ENCODE measurements at regions not wholly inside any gene's neighbourhood (a gene's known extent, or its start where the extent isn't known, plus 50 kb on each side); places are given as distances from the start of the nearest gene placed in this dataset.

GRCh38 chr6:112903361-112903760 is 556.2 kb downstream of the RFPL4B start:
- 97 to 98% (median 98%) methylated on average over 2 of the region's 2 CpGs for WGBS, 3 donors
- H3K27ac ChIP-seq, result no peak overlapping the region
- peaks cover 2% of the 10 kb centered on the region for H3K27me3 ChIP-seq
- no peaks in the 10 kb centered on the region for H3K36me3 ChIP-seq
- H3K4me3 ChIP-seq, result no peak overlapping the region
- no peak for DNase-seq
- TF ChIP-seq EP300 (IDR thresholded peaks at IDR 0.05) (no peak), POLR2A (IDR thresholded peaks at IDR 0.05) (no peak)
- TF ChIP-seq, protein P1, sequence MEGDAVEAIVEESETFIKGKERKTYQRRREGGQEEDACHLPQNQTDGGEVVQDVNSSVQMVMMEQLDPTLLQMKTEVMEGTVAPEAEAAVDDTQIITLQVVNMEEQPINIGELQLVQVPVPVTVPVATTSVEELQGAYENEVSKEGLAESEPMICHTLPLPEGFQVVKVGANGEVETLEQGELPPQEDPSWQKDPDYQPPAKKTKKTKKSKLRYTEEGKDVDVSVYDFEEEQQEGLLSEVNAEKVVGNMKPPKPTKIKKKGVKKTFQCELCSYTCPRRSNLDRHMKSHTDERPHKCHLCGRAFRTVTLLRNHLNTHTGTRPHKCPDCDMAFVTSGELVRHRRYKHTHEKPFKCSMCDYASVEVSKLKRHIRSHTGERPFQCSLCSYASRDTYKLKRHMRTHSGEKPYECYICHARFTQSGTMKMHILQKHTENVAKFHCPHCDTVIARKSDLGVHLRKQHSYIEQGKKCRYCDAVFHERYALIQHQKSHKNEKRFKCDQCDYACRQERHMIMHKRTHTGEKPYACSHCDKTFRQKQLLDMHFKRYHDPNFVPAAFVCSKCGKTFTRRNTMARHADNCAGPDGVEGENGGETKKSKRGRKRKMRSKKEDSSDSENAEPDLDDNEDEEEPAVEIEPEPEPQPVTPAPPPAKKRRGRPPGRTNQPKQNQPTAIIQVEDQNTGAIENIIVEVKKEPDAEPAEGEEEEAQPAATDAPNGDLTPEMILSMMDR (IDR thresholded peaks at IDR 0.05), result no peak
- no peaks in the 10 kb centered on the region for H3K4me1 ChIP-seq (ENCODE audit: insufficient read depth)
- H3K9me3 ChIP-seq, result no peaks in the 10 kb centered on the region
- intact Hi-C loops (cut with DNase I), result no loop called here

- Histone ChIP-seq H3K27ac (no peak overlapping the region), H3K4me1 (ENCODE audit: insufficient read depth) (no peaks in the 10 kb centered on the region), H3K27me3 (peaks cover 2% of the 10 kb centered on the region), H3K9me3 (no peaks in the 10 kb centered on the region), H3K4me3 (no peak overlapping the region), H3K36me3 (no peaks in the 10 kb centered on the region)
- no peak for DNase-seq
- intact Hi-C loops (cut with DNase I), result no loop called here
- 20 to 36% (median 24%) methylated on average over 1 of the region's 1 CpG for WGBS, 3 donors
- TF ChIP-seq EP300 (IDR thresholded peaks at IDR 0.05) (no peak), POLR2A (IDR thresholded peaks at IDR 0.05) (no peak)
- TF ChIP-seq, protein P1 (IDR thresholded peaks at IDR 0.05), result no peak
Observed at GRCh38 chr6:112906726-112907125, 559.6 kb downstream of the RFPL4B start.

- no peaks in the 10 kb centered on the region for H3K4me1 ChIP-seq (ENCODE audit: insufficient read depth)
- TF ChIP-seq, protein P1 (IDR thresholded peaks at IDR 0.05), result no peak
- TF ChIP-seq EP300 (IDR thresholded peaks at IDR 0.05) (no peak), POLR2A (IDR thresholded peaks at IDR 0.05) (no peak)
- DNase-seq, result no peak
- H3K27me3 ChIP-seq, result peaks cover 2% of the 10 kb centered on the region
- intact Hi-C loops (cut with DNase I), result no loop called here
- H3K27ac ChIP-seq, result no peak overlapping the region
- H3K9me3 ChIP-seq, result no peaks in the 10 kb centered on the region
- no peaks in the 10 kb centered on the region for H3K36me3 ChIP-seq
- no peak overlapping the region for H3K4me3 ChIP-seq
Observed at GRCh38 chr6:112909781-112910180, 562.7 kb downstream of the RFPL4B start.

DNA sequence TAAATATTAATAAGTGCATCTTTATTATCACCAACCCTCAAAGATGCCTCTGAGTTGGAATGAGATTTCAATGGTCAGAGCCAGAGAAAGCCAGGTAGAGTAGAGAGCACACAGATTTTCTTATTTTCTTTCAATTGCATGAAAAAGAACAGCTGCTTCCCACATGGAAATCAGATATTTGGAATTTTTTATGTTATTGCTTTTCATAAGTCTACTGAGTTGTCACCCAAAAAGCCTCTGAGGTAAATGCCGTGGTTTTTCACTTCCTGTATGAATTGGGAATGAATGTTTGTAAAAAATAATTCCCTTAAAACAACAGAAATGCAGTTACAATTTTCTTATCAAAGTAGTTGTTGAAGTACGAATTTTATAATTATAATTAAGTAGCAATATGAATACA is 563.1 kb downstream of the RFPL4B start:
- WGBS, 3 donors, result 24 to 46% (median 28%) methylated on average over 2 of the region's 2 CpGs
- TF ChIP-seq EP300 (IDR thresholded peaks at IDR 0.05) (no peak), POLR2A (IDR thresholded peaks at IDR 0.05) (no peak)
- TF ChIP-seq, protein P1 (IDR thresholded peaks at IDR 0.05), result no peak
- intact Hi-C loops (cut with DNase I), result no loop called here

DNA sequence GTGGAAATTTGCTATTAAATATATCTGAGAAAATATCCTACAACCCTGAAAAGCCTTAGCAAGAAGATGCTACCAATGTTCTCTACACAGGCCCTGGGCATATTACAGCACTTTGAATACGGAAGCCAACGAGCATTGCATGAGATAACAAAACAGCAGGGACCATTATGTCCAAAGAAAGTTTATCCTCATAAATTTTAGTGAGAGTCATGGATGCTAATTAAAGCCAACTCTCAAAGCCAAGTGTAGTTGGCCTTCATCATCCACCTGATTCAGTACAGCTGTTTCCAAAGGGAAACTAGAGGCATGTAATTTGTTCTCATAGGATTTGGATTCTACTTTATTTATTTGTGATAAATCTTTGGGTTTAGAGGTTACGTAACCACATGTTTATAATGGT is 564.8 kb downstream of the RFPL4B start:
- H3K4me1 ChIP-seq (ENCODE audit: insufficient read depth), result no peaks in the 10 kb centered on the region
- TF ChIP-seq EP300 (IDR thresholded peaks at IDR 0.05), result no peak
- TF ChIP-seq POLR2A (IDR thresholded peaks at IDR 0.05), result no peak
- TF ChIP-seq, protein P1 (IDR thresholded peaks at IDR 0.05), result no peak
- intact Hi-C loops (cut with DNase I), result no loop called here
- H3K27me3 ChIP-seq, result no peaks in the 10 kb centered on the region
- H3K9me3 ChIP-seq, result no peaks in the 10 kb centered on the region
- 8 to 22% (median 13%) methylated on average over 3 of the region's 3 CpGs for WGBS, 3 donors
- H3K4me3 ChIP-seq, result no peak overlapping the region
- no peak for DNase-seq
- H3K27ac ChIP-seq, result no peak overlapping the region
- H3K36me3 ChIP-seq, result no peaks in the 10 kb centered on the region

More for the DNA sequence above, 563.1 kb downstream of the RFPL4B start:
- Histone ChIP-seq H3K9me3 (no peaks in the 10 kb centered on the region), H3K27ac (no peak overlapping the region), H3K4me1 (ENCODE audit: insufficient read depth) (no peaks in the 10 kb centered on the region), H3K27me3 (peaks cover 2% of the 10 kb centered on the region), H3K36me3 (no peaks in the 10 kb centered on the region), H3K4me3 (no peak overlapping the region)
- no peak for DNase-seq

Measured in ovary (tissue), 7 donors.